HCT116 (cell line): ENCODE measurements at regions not wholly inside any gene's neighbourhood (a gene's known extent, or its start where the extent isn't known, plus 50 kb on each side); places are given as distances from the start of the nearest gene placed in this dataset.

Source experiments
- ATAC-seq: fragments of 200-7000 bp; cut with Tn5 transposase; 2 replicates; pipeline ENCODE4 v1.9.1; 2020; ENCODE audit warnings: mild to moderate bottlenecking, moderate library complexity
- BruUV-seq: library from RNA; stranded (reverse); fragments of 400-500 nt; replicated peaks from 2 replicates; lab custom pipeline; 2021; lab: Mats Ljungman, UMichigan
- CTCF ChIA-PET: fragments of 300-600 bp; sonication (Branson Sonifier 250); formaldehyde crosslinking; loops from one replicate; lab custom pipeline; 2021; ENCODE audit warnings: antibody characterized with exemption; lab: Charles Lee
- POLR2A ChIA-PET: fragments of 300-600, 350-600 bp; sonication (Branson Sonifier 250); formaldehyde crosslinking; loops from one replicate; lab custom pipeline; 2021; ENCODE audit warnings: antibody characterized with exemption; lab: Charles Lee
- RAD21 ChIA-PET, 2 experiments: fragments of 300-600 bp; sonication (Branson Sonifier 250); formaldehyde crosslinking; loops; one replicate each; lab custom pipeline; 2023; ENCODE audit warnings: low total read pairs in 2 of 2; ENCODE audit not compliant: uncharacterized antibody in 2 of 2, unreplicated experiment in 2 of 2, low non-redundant PET in 1 of 2; lab: Charles Lee
- DNase-seq: peaks from one replicate; pipeline ENCODE4 v3.0.0-alpha.2; 2010; ENCODE audit warnings: low read depth, low spot score
- H2AFZ ChIP-seq: fragments of 200-600 bp; shearing (Covaris generic), sonication (generic); 2 replicates; pipeline ENCODE4 v1.6.1; 2017; ENCODE audit warnings: low read depth, mixed run types, mixed read lengths, antibody characterized with exemption, low read length; ENCODE audit not compliant: poor library complexity, severe bottlenecking
- H3K27ac ChIP-seq: 2 replicates; pipeline ENCODE4 v1.5.1; 2012; ENCODE audit warnings: low read depth, low read length
- H3K27me3 ChIP-seq: fragments of 200-600 bp; sonication (generic); 2 replicates; pipeline ENCODE4 v1.6.1; 2016; ENCODE audit warnings: mixed run types, low read length, mixed read lengths; ENCODE audit not compliant: insufficient read depth
- H3K36me3 ChIP-seq, 2 experiments: fragments of 200-500 bp in 1 of 2; fragments of 200-600 bp in 1 of 2; sonication (Bioruptor generic) in 1 of 2; sonication (generic) in 1 of 2; 2 replicates each; pipeline versions ENCODE4 v1.5.1 to v1.6.1; 2014 to 2016; ENCODE audit warnings: low read length in 2 of 2, inconsistent platforms in 1 of 2, mixed read lengths in 1 of 2, mixed run types in 1 of 2; ENCODE audit not compliant: insufficient read depth in 2 of 2, control insufficient read depth in 1 of 2
- H3K4me1 ChIP-seq, 2 experiments: fragments of 200-600 bp in 1 of 2; sonication (generic) in 1 of 2; 2 replicates each; pipeline versions ENCODE4 v1.5.1 to v1.6.1; 2012 to 2017; ENCODE audit warnings: low read length in 2 of 2, inconsistent platforms in 1 of 2, mild to moderate bottlenecking in 1 of 2, mixed read lengths in 1 of 2, mixed run types in 1 of 2, moderate library complexity in 1 of 2; ENCODE audit not compliant: insufficient read depth in 2 of 2, control insufficient read depth in 1 of 2
- H3K4me2 ChIP-seq: fragments of 200-600 bp; sonication (generic); 2 replicates; pipeline ENCODE4 v1.6.1; 2017; ENCODE audit warnings: mixed run types, low read length, mixed read lengths
- H3K4me3 ChIP-seq, 2 experiments: fragments of 200-600 bp in 1 of 2; sonication (generic) in 1 of 2; replicated peaks in 1 of 2; 2 replicates each; pipeline ENCODE4 v1.5.1; 2011 to 2016; ENCODE audit warnings: low read length in 2 of 2, control low read depth in 1 of 2, low read depth in 1 of 2, mild to moderate bottlenecking in 1 of 2, mixed read lengths in 1 of 2, mixed run types in 1 of 2
- H3K79me2 ChIP-seq: fragments of 200-600 bp; sonication (generic); 2 replicates; pipeline ENCODE4 v1.6.1; 2017; ENCODE audit warnings: mild to moderate bottlenecking, mixed run types, low read length, moderate library complexity, mixed read lengths; ENCODE audit not compliant: insufficient read depth
- H3K9ac ChIP-seq: fragments of 200-600 bp; sonication (generic); 2 replicates; pipeline ENCODE4 v1.6.1; 2016; ENCODE audit warnings: low read length, mixed read lengths
- H3K9me2 ChIP-seq: fragments of 200-600 bp; sonication (generic), shearing (Covaris generic); 2 replicates; pipeline ENCODE4 v1.6.1; 2017; ENCODE audit warnings: mixed run types, mild to moderate bottlenecking, moderate library complexity; ENCODE audit not compliant: insufficient read depth
- H3K9me3 ChIP-seq, 2 experiments: fragments of 200-500 bp in 1 of 2; fragments of 200-600 bp in 1 of 2; sonication (Bioruptor generic) in 1 of 2; sonication (generic) in 1 of 2; 2 replicates each; pipeline ENCODE4 v1.6.1; 2014 to 2017; ENCODE audit warnings: low read length in 2 of 2, mixed read lengths in 2 of 2, inconsistent platforms in 1 of 2, low read depth in 1 of 2, mild to moderate bottlenecking in 1 of 2, mixed run types in 1 of 2, moderate library complexity in 1 of 2; ENCODE audit not compliant: control insufficient read depth in 1 of 2, insufficient read depth in 1 of 2
- H4K20me1 ChIP-seq: fragments of 200-600 bp; sonication (generic), shearing (Covaris generic); 2 replicates; pipeline ENCODE4 v1.6.1; 2017; ENCODE audit warnings: mixed run types, mild to moderate bottlenecking, moderate library complexity; ENCODE audit not compliant: insufficient read depth
- CBX3 ChIP-seq: IDR thresholded peaks from 2 replicates; pipeline ENCODE4 v1.6.1; 2012; ENCODE audit warnings: low read depth
- EGR1 ChIP-seq: IDR thresholded peaks from 2 replicates; pipeline ENCODE4 v1.6.1; 2012; ENCODE audit warnings: low read depth
- EZH2 ChIP-seq: fragments of 200-600 bp; sonication (generic); IDR thresholded peaks from 2 replicates; pipeline ENCODE4 v1.6.1; 2017; ENCODE audit warnings: antibody characterized with exemption, mixed run types
- RAD21 ChIP-seq: IDR thresholded peaks from 2 replicates; pipeline ENCODE4 v1.6.1; 2012; ENCODE audit warnings: low read depth, mild to moderate bottlenecking
- SIN3A ChIP-seq: IDR thresholded peaks from 2 replicates; pipeline ENCODE4 v1.6.1; 2012; ENCODE audit warnings: low read depth
- YY1 ChIP-seq: IDR thresholded peaks from 2 replicates; pipeline ENCODE4 v1.6.1; 2011; ENCODE audit warnings: low read length, low read depth, moderate library complexity, mild to moderate bottlenecking; ENCODE audit not compliant: insufficient replicate concordance; ENCODE audit errors: extremely low read depth
- ZFX ChIP-seq: fragments of 450-650 bp; IDR thresholded peaks from 2 replicates; pipeline ENCODE4 v1.6.1; 2017
- ZNF274 ChIP-seq: fragments of 200-500 bp; sonication (Bioruptor generic); IDR thresholded peaks from 2 replicates; pipeline ENCODE4 v1.6.1; 2014; ENCODE audit warnings: mild to moderate bottlenecking, low read depth, low read length, inconsistent platforms
- intact Hi-C: fragments of 100-400 bp; cut with micrococcal nuclease; formaldehyde crosslinking; loops from 2 replicates; pipeline ENCODE4 v1.10.0; 2022
- TF ChIP-seq, protein P1 (sequence below): IDR thresholded peaks from 2 replicates; pipeline ENCODE4 v1.6.1; 2012
- TF ChIP-seq, protein P2 (sequence below): IDR thresholded peaks from 2 replicates; pipeline ENCODE4 v1.6.1; 2011; ENCODE audit warnings: mild to moderate bottlenecking, low read length, moderate library complexity; ENCODE audit not compliant: insufficient replicate concordance; ENCODE audit errors: extremely low read depth

DNA sequence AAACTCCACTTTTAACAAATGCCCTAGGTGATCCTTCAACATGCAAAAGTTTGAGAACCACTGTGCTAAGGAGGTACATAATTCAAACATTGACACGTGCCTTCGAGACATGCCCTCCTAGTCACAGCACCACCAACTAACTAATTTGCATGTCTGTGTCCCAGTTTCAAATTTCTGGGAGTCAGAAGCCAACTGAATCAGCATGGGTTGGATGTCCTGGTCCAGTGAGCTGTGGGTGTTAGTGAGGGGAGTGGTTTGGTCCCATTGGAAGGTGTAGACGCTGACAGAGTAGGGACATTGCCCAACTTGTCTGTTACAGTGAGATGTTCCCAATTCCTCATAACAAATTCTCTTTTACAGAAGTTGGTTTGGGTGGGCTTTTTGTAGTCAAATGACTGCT is 67.3 kb upstream of the ADPGK start:
- H3K79me2 ChIP-seq = no peaks in the 10 kb centered on the region
- TF ChIP-seq EGR1 (no peak), RAD21 (no peak), YY1 (no peak), SIN3A (no peak), ZNF274 (no peak), CBX3 (no peak), EZH2 (no peak), ZFX (no peak)
- TF ChIP-seq, protein P1, sequence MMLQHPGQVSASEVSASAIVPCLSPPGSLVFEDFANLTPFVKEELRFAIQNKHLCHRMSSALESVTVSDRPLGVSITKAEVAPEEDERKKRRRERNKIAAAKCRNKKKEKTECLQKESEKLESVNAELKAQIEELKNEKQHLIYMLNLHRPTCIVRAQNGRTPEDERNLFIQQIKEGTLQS = no peak
- TF ChIP-seq, protein P2, sequence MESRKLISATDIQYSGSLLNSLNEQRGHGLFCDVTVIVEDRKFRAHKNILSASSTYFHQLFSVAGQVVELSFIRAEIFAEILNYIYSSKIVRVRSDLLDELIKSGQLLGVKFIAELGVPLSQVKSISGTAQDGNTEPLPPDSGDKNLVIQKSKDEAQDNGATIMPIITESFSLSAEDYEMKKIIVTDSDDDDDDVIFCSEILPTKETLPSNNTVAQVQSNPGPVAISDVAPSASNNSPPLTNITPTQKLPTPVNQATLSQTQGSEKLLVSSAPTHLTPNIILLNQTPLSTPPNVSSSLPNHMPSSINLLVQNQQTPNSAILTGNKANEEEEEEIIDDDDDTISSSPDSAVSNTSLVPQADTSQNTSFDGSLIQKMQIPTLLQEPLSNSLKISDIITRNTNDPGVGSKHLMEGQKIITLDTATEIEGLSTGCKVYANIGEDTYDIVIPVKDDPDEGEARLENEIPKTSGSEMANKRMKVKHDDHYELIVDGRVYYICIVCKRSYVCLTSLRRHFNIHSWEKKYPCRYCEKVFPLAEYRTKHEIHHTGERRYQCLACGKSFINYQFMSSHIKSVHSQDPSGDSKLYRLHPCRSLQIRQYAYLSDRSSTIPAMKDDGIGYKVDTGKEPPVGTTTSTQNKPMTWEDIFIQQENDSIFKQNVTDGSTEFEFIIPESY = no peak
- ChIA-PET RAD21 (no interaction called here), CTCF (no interaction called here), POLR2A (no interaction called here)
- H3K9me3 ChIP-seq = no peaks in the 10 kb centered on the region
- no peak overlapping the region for H3K27ac ChIP-seq
- DNase-seq = no peak
- intact Hi-C loops = no loop called here
- no peak overlapping the region for H2AFZ ChIP-seq
- H3K9me2 ChIP-seq = no peaks in the 10 kb centered on the region
- peaks cover 13% of the 10 kb centered on the region; the same call in 1 of the 2 replicates for H3K27me3 ChIP-seq
- H3K4me2 ChIP-seq = no peak overlapping the region
- no peak overlapping the region for H3K4me3 ChIP-seq
- H3K36me3 ChIP-seq = no peaks in the 10 kb centered on the region
- no TSS peak for BruUV-seq
- H3K4me1 ChIP-seq = peaks cover 0 to 7% of the 10 kb centered on the region in 2 experiments; a peak in 1 of 4 replicates
- H4K20me1 ChIP-seq = no peaks in the 10 kb centered on the region
- no peak overlapping the region for H3K9ac ChIP-seq
- ATAC-seq = no peak
